H1 (cell line): ENCODE measurements at regions not wholly inside any gene's neighbourhood (a gene's known extent, or its start where the extent isn't known, plus 50 kb on each side); places are given as distances from the start of the nearest gene placed in this dataset.

Experiments
- BACH1 ChIP-seq: IDR thresholded peaks from 2 replicates; pipeline ENCODE4 v1.6.1; 2012; ENCODE audit warnings: low read length, improper control_type of control experiment
- CTCF ChIP-seq, 3 experiments: IDR thresholded peaks; 1 replicate in 2 of 3; 2 replicates in 1 of 3; pipeline versions ENCODE4 v1.5.1 to v1.6.1; 2011; ENCODE audit warnings: low read length in 3 of 3, mild to moderate bottlenecking in 3 of 3, inconsistent platforms in 2 of 3, low read depth in 1 of 3, moderate library complexity in 1 of 3; ENCODE audit not compliant: insufficient read depth in 1 of 3; ENCODE audit errors: control extremely low read depth in 1 of 3
- EZH2 ChIP-seq: fragments of 200-600 bp; sonication (generic); IDR thresholded peaks from 2 replicates; pipeline ENCODE4 v1.7.1; 2012; ENCODE audit warnings: low read depth, mild to moderate bottlenecking, moderate library complexity, low read length, inconsistent platforms; ENCODE audit not compliant: severe bottlenecking
- HDAC6 ChIP-seq: IDR thresholded peaks from one replicate; pipeline ENCODE4 v1.7.1; 2012; ENCODE audit warnings: low read depth, mild to moderate bottlenecking, inconsistent platforms, low read length, moderate library complexity
- JUND ChIP-seq: IDR thresholded peaks from 2 replicates; pipeline ENCODE4 v1.6.1; 2011; ENCODE audit warnings: mild to moderate bottlenecking, improper control_type of control experiment, low read length

DNA sequence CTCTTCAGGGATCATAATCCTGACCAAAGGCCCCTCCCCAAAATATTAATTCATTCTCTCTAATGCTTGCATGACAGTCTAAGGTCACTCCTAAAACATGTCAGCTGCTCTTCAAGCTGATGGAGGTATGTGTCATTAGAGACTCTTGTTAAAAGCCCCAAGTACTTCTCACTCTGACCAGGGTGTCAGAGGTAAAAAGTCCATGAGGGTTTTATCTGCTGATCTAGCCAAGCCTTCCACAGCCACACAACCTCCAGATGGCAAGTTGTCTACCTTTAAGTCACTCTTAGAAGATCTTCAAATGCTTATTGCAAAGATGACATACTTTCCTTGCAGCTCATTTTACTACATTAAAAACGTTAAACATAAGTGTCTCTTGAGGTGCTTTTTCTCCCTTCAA is 83.6 kb upstream of the ETAA1 start:
- TF ChIP-seq EZH2 (no peak), BACH1 (no peak), JUND (no peak), HDAC6 (no peak), CTCF (IDR thresholded peaks at IDR 0.05; ENCODE audit: control extremely low read depth in 1 of 3, insufficient read depth in 1 of 3, low read depth in 1 of 3, low read length in 3 of 3) (no peak)
